Activated T-cell treated with anti-CD3 and anti-CD28 coated beads for 1 hour (primary cell): ENCODE measurements at regions not wholly inside any gene's neighbourhood (a gene's known extent, or its start where the extent isn't known, plus 50 kb on each side); places are given as distances from the start of the nearest gene placed in this dataset.
"Not testable (repeated sequence)": the region's sequence is repeated elsewhere in the genome, so short reads cannot be mapped to it uniquely, and the experiment has no call there.

Experiments used
- DNase-seq: peaks from one replicate; pipeline ENCODE4 v3.0.0-alpha.2; 2020; ENCODE audit warnings: low read depth

DNA sequence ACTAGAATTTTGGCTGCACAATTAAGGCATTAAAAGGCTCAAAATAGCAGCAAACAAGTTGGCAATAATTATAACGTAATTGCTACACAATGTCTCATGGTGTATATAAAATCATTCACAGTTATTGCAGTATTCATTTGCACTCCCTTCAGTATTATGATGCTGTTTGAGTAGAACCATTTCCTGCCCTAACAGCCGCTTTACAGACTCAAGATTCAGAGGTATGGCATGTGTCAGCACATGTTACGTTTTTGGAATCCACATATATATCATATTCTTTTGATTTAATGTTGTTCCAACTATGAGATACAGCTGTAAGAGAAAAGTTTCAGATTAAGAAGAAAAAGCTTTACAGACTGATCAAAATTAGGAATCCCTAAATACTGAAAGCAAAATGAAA, 56.3 kb upstream of the NCKAP5 start:
- DNase-seq, result no peak

DNA sequence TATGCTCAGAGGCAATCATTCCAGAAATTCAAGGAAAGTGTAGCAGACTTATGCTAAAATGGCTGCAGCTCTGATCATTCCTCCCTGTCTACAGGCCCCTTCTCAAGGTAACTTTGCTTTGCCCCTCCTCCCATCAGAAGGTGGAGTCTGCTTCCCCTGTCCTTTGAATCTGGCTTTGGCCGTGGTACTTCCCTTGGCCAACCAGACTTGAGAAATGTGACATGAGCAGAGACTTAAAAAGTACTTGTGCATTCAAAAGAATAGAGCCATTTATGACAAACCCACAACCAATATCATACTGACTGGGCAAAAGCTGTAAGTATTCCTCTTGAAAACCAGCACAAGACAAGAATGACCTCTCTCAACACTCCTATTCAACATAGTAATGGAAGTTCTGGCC, 59.5 kb upstream of the NCKAP5 start:
- no peak for DNase-seq

DNA sequence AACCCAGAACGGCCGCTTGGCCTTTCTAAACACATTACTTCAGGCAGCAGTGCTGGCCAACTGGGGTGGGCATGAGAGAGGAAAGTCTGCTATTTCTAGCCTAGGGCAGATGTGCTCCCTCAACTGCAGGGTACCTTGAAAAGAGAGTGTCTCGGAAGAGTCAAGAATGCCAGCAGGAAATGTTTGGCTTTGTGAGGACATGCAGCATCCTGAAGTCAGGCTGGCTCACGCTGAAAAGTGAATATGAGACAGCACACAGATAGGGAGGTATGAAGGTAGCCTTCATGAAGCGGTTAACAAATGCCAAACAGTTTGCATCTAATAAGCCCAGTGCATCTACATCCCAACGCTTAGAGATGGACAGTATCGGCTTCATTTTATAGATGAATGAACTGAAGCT, 65.0 kb upstream of the NCKAP5 start:
- no peak for DNase-seq

DNA sequence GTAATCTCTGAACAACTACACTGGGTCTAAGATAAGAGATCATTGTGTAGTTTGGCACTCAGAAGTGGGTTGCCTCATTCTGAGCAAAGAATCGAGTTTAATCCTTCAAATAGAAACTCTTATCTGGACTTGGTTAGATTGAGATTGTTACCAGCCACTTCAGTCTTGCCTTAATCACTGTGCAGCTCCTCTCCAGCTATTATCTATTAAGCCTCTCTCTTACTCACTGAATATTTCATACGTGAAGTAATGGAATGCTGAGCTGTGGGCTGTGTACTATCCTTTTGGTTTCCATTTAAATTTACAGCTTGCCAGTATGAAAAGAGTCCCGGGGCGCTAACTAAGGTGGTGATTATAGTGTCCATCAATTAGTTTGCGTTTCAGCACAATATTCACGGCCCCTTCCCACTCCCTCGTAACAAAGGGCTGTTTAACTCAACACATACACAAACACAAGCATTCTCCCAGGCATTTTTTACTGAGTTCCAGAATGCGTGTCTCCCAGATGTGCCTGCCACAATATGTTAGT, 65.7 kb upstream of the NCKAP5 start:
- DNase-seq, result no peak

DNA sequence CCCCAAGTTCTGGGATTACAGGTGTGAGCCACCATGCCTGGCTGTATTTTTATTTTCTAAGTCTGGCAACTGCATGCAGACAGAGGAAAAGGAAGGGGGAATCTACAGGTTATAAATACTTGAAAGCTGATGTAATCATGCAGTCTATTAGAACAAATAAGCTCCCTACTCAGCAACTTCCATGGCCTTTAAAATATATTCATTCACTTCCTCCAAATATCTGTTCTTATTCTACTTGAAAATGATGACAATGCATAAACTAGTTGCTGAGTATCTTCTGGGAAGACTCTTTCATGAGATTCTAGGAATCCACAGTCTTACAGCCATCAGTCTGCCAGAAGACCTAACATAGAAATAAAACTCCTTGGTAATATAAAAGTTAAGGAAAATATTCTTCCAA, 66.9 kb upstream of the NCKAP5 start:
- no peak for DNase-seq

DNA sequence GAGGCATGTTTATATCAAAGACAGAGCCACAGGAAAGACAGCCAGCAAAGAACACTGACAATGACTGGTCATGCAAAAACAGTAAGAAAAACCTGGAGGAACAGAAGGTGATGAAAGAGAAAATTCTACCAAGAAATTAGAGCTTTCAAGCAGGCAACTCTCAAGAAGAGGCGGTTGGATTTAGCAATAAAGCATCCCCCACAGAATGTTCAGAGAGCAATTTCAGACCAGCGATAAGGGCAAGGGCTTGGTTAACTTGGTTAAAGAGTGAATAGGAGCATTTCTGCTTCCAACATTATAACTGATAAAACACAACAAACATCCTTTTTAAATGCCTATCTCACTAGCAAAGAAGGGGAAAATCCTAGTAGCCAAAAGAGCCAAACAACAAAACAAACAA, 68.0 kb upstream of the NCKAP5 start:
- no peak for DNase-seq

DNA sequence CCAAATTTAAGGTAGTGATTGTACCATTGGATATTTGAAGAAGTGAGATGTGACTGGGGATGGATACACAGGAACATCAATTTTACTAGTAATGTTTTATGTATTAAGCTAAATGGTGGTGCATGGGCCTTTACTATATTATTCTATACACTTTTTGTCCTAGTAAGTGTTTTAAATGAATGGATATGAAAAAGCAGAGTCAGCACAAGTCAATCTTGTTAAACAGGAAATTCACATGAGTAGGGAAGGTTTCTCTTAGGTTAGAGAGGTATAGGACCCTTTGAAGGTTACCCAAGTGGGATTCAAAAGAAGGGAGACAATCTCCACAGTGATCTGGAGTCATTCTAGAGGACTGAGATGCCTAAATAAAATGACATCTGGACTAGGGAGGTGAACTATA, 71.8 kb upstream of the NCKAP5 start:
- no peak for DNase-seq

DNA sequence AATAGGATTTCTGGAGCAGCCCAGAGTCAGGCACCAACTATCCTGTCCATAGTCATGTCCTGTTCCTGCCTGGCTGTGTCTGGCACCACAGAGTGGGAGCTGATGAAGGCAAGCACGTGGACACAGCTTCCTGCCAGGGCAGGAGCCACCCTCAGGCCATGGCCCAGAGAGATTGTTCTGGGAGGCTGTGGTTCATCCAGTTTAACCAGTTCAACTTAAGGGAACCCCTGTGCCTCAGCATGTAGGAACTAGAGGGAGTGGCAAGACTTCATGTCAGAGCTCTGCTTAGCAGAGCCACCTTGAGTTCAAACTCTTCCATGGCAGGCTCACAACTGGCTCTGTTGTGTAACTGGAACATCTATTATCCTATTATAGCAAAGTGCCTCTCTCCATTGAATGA, 73.2 kb upstream of the NCKAP5 start:
- DNase-seq, result no peak

DNA sequence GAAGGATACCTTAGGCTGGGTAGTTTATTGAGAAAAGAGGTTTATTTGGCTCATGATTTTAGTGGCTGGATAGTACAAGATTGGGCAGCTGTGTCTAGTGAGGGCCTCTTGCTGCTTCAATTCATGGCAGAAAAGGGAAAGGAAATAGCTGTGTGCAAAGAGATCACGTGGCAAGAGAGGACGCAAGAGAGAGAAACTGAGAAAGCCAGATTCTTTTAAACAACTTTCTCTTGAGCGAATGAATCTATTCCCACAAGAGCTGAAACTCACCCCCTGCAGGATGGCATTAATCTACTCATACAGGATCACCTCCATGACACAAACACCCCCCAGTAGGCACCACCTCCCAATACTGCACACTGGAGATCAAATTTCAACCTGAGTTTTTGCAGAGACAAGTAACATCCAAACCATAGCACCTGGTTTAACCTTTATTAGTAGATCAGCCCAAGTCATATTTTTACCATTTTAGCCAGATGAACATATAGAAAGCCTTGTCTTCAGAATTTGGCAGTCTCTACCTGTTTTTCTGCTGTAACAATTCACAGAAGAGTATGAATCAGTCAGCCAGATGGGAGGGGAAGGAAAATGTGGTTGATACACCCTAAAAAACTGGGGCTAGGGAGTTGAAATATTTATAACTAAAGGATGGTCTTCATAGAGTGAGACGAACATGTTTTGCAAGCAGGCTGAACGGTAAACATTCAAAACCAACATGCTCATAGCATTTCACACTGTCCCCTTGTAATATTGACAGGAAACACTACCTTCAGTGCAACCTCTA, 73.9 kb upstream of the NCKAP5 start:
- no peak for DNase-seq

DNA sequence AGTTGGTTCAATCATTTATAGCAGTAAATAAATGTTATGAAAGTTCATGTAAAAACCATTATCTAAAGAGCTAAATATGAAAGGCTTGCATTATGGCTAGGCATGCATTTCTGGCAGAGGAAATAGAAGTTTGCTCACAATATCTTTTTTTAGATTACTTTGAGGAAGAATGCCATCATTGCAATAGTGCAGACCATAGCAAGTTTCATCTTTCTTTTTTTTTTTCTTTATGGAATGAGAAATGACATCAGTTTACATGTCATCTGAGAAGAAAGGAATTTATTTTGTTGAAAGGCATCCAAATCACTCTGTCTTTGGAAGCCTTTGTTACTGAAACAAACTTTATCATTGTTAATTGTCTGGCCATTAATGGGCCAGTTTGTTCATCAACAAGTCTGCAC, 74.5 kb upstream of the NCKAP5 start:
- no peak for DNase-seq

DNA sequence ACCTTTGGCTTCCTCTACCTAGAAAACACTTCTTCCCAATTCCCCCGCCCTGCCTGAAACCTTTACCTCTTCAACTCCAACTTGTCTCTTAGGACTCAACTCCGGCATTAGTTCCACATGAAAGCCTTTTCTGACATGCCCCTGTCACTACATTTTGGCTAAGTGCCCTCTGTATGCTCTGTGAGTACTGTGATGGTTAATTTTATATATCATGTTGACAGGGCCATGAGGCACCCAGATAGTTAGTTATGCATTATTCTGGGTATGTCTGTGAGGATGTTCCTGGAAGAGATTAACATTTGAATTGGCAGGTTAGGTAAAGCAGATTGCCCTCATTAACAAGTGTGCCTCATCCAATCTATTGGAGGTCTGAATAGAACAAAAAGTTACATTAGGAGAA, 75.6 kb upstream of the NCKAP5 start:
- no peak for DNase-seq

DNA sequence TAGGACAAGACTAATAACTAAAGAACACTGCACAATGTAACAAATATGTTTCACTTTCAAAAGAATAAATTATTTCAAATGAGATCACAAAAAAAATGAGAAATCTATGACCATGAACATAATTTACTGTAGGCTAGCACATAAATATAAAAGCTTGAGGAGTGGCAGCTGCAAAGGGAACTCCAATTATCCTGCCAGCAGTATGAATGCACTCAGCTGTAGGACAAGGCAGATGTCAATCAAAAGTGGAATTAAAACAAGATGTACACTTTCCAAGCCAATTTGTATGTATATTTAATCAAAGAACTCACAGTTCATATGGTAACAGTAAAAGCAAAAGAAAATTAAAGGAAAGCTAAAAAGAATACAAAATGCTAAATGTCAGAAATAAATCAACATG, 76.6 kb upstream of the NCKAP5 start:
- DNase-seq, result no peak

DNA sequence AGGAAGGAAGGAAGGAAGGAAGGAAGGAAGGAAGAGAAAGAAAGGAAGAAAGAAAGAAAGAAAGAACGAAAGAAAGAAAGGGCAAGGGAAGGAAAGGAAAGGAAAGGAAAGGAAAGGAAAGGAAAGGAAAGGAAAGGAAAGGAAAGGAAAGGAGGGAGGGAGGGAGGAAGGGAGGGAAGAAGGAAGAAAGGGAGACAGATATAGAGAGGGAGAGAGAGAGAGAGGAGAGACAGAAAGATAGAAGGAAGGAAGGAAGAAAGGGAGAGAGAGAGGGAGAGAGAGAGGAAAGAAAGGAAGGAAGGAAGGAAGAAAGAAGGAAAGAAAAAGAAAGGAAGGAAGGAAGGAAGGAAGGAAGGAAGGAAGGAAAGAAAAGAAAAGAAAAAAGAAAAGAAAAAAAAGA, 79.1 kb upstream of the NCKAP5 start:
- DNase-seq, result not testable (repeated sequence)

DNA sequence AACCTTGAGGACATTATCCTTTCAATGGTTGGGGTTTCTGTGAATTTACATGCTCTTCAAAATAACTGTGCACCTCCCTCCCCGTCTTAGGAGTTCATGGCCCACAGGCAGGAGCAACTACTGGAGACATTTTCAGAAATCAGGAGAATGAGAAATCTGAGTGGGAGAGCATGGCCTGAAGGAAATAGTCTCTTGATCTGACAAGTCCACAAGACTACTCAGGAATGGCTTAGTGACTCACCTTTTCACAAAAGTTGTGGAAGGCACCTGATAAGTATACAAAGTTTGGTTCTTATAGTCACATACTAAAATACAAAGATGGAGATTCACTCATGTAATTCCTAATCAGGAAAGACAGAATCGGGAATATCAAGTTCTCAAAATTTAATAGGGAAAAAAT, 83.6 kb upstream of the NCKAP5 start:
- DNase-seq, result no peak

DNA sequence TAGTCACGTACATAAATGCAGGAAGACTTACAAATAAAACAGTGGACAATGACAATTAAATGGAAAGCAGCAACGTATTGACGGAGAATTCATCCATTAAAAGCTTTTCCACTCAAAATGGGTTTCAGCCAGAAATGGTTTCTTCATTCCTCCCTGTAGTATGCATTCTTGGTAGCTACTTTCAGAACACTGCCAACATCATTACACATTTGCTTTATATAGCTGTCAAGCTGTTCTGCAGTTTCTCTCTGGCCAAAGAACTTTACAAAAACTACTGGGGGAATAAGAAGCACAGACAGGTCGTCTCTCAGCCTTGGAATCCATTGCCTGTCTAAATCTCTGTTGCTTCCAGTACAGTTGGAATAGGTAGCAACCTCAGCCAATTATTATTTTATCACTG, 84.1 kb upstream of the NCKAP5 start:
- no peak for DNase-seq

DNA sequence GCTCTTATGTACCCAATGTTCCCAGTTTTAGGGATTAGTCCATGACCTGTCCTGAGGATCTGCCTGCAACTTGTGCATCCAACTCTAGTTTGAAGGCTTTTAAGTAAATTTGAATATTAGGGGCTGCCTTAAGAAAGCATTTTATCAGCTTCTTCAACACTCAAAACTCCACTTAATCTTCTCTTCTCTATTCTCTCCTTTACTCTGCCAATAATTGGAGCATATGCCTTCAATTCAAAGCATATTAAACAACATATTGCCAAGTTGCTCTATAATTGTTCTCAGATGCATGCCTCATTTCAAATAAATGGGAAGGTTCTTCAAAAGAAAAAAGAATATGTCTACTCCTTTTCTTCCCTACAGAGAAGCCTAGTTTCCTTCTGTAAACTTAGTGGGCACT, 84.8 kb upstream of the NCKAP5 start:
- no peak for DNase-seq

DNA sequence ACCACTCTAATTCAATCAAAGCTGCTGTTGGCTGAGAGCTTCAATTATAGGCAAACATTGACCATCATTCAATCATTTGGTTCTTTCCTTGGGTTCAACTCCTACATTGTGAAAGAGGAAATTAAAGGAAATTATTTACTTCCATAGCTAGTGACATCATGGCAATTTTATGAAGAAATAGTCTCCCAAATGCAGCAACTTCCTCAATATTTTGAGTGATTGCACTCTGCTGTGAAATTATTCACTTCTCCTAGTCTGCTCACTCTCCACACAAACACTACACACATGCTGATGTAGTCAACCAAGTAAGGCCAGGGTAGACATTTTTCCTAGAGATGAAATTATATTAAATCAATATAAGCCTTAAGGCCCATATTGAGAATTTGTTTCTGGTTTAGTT, 86.7 kb upstream of the NCKAP5 start:
- no peak for DNase-seq

DNA sequence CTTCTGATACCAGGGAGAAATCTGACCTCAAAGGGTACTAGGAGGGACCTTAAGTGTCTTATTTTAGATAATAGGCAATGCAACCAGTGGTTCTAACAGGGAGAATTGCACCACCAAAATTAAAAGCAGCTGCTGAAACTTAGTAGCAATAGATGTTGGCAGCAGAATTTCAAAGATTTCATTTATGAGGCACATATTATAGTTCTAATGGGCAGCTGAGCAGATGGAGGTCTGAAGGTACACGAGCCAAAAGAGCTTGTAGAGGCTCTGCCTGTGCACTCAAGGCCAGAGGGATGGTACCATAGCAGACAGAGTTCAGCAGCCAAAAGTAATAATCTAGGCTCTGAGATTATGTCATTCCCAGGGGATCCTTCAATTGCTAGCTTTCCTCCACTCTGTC, 87.3 kb upstream of the NCKAP5 start:
- no peak for DNase-seq

DNA sequence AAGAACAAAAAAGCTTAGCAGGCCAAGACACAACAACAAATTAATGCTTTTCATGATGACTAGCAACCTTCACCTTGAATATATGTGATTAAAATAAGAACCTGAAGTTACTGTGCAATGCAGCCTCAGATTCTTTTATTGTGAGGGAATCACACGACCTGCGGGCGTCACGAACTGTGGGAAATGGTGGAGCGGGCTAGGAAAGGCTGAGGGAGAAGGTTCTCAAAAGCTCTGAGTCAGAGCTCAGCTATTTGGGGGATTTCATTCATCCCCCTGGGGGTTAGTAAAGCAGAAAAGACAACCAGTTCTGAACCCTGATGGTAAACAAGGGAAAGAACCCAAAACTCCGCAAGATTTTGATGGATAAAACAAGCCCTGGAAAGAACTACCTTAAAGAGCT, 89.3 kb upstream of the NCKAP5 start:
- DNase-seq, result no peak

DNA sequence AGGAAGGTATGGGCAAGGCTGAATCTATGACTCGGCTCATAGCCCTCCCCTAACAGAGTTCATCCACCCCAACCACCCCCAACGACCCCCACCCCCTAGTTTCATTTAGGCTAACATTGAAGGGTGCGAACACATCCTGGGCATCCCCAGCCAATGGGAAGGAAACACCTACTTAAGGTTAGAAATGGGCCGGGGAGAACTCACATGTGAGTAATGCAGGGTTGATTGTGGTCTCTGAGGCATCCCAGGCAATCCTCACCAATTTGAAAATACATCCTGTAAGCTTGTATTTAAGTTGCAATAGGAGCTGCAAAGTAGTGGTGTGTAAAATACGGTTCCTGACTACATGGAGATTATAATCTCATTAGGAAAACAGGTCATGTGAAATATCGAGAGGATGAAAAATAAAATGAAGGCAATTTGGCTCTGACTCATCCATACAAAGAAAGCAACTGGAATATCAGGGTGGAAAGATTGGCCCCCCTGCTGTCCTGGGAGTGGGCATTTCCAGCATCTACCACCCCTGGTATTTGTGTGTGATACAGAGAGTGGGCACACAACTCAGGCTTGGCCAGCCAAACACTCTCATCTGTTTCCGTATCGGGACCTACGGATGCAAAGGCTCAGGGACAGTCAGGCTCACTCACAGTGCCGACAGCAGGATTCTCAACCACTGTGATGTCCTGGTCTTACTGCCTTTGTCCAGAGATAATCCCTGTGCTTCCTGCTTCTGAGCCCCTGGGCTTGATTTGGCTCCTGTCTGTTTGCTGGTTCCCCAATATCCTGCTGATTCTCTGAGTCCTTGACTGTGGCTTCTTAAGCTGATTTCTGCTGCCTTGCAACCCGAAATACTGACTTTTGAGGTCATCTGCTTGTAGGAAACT, 90.0 kb upstream of the NCKAP5 start:
- no peak for DNase-seq

DNA sequence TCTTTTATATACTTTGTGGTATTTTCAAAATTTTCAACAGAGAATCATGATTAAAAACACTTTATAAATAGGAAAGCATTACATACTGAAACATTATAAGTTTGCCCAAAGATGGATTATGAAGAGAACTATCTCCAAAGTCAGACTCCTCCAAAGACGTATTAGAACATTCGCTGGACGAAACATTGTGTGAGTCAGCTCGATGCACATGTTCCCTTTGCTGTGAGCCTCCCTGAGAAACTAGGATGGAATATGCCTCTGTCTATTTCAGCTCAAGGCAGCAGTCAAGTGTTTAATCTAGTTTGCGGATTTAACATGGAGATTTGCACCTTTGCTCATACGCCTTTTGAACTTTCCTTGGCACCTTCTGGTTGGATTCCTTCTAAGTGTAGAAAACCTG, 92.2 kb upstream of the NCKAP5 start:
- DNase-seq, result no peak

DNA sequence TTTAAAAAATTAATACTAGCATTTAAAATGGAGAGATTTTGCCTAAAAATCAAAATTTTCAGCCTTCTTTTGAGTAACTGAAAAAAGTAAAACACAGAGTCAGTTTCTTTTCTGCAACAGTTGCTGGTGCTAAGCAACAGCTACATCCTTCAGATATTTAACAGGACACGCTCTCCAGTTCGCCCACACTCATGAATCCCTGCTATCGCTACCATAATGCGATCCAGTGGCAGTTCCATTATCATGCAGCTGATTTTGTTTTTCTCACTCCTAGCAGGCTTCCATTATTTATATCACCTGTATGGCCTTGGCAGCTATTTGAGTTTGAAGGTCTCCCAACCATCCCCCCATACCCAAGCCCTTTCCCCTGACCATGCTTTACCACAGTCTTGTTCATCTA, 93.1 kb upstream of the NCKAP5 start:
- no peak for DNase-seq

DNA sequence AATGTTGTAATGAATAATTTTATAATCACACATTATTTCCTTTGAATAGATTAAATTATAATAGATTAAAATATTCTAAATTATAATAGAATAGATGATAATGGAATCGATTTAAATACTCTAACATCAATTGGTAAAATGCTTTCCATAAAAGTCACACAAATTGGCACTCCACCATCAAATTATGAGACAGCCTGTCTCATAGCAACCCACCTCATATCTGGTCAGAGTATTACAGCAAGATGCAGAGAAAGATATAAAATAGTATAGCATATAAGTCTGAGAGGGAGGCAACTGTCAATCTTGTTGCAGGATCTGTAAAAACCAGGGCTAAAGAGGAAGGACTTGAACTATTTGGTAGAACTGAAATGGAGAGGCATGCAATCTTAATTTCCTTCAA, 98.4 kb upstream of the NCKAP5 start:
- no peak for DNase-seq
